ENCODE measurements at regions not wholly inside any gene's neighbourhood (a gene's known extent, or its start where the extent isn't known, plus 50 kb on each side); places are given as distances from the start of the nearest gene placed in this dataset.

DNA sequence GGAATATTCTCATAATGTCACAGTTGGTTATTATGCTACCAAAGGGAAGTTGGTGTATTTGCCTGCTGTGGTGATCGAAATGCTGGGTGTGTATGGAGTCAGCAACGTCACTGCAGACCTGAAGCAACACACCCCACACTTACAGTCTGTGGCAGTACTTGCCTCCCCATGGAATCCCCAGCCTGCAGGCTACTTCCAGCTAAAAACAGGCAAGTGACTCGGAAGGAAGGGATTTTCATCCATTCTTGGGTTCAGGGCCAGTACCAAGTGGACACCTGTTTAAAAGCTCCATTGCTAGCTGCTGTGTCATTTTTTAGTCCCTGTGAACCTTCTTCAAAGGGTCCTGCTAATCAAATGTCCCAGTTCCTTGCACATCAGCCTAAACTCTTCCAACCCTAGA, 149.6 kb downstream of the C11orf91 start:
- Mint-ChIP-seq H3K36me3 (ENCODE audit: low read depth) (peaks cover 11% of the 10 kb centered on the region), H3K9me3 (no peaks in the 10 kb centered on the region), H3K4me1 (no peaks in the 10 kb centered on the region), H3K27me3 (ENCODE audit: low read depth) (no peaks in the 10 kb centered on the region), H3K4me3 (no peak overlapping the region), H3K27ac (ENCODE audit: unreplicated experiment) (no peak overlapping the region)
- DNase-seq (ENCODE audit: low read depth, low spot score) = no peak
- TF ChIP-seq, protein P1, sequence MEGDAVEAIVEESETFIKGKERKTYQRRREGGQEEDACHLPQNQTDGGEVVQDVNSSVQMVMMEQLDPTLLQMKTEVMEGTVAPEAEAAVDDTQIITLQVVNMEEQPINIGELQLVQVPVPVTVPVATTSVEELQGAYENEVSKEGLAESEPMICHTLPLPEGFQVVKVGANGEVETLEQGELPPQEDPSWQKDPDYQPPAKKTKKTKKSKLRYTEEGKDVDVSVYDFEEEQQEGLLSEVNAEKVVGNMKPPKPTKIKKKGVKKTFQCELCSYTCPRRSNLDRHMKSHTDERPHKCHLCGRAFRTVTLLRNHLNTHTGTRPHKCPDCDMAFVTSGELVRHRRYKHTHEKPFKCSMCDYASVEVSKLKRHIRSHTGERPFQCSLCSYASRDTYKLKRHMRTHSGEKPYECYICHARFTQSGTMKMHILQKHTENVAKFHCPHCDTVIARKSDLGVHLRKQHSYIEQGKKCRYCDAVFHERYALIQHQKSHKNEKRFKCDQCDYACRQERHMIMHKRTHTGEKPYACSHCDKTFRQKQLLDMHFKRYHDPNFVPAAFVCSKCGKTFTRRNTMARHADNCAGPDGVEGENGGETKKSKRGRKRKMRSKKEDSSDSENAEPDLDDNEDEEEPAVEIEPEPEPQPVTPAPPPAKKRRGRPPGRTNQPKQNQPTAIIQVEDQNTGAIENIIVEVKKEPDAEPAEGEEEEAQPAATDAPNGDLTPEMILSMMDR (conservative IDR thresholded peaks at IDR 0.05) = no peak

DNA sequence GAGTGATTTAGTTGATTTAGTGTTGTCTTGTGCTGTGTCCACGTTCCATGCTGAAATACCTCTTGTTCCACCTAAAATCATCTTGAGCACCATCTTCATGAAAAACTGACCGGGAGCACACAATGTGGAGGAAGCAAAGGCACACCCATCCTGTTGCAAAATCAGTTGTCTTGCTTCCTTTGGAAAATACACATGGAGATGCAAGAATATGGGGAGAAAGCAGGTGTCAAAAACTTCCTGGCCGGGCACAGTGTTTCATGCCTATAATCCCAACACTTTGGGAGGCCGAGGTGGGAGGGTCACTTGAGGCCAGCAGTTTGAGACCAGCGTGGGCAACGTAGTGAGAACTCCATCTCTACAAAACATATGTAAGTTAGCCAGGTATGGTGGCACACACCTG, 151.1 kb downstream of the C11orf91 start:
- H3K36me3 Mint-ChIP-seq (ENCODE audit: low read depth) = peaks cover 11% of the 10 kb centered on the region
- H3K27me3 Mint-ChIP-seq (ENCODE audit: low read depth) = no peaks in the 10 kb centered on the region
- no peak for DNase-seq (ENCODE audit: low read depth, low spot score)
- TF ChIP-seq, protein P1 (conservative IDR thresholded peaks at IDR 0.05) = no peak
- no peak overlapping the region for H3K4me3 Mint-ChIP-seq
- peak overlapping the region; percentile 28 for H3K27ac Mint-ChIP-seq (ENCODE audit: unreplicated experiment)
- H3K4me1 Mint-ChIP-seq = no peaks in the 10 kb centered on the region
- H3K9me3 Mint-ChIP-seq = no peaks in the 10 kb centered on the region

DNA sequence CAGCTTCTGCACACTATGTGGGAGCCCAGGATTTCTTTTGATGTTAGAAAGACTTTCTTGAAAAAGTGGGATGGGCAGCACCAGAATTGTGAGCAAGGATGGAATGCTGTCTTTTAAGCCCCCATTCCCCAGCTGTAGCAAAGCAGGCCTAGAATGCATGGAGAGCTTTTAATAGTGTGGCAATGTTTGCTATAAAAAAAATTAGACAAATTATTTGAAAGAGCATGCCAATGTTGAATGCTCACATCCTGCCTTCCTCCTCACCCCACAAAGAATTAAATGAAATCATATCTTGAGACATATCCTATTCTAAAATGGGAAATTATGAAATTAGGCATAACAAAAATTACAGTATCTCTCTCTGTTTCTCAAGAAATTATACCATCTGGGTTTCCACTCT, 154.7 kb downstream of the C11orf91 start:
- no peak overlapping the region for H3K4me3 Mint-ChIP-seq
- peaks cover 7% of the 10 kb centered on the region for H3K36me3 Mint-ChIP-seq (ENCODE audit: low read depth)

DNA sequence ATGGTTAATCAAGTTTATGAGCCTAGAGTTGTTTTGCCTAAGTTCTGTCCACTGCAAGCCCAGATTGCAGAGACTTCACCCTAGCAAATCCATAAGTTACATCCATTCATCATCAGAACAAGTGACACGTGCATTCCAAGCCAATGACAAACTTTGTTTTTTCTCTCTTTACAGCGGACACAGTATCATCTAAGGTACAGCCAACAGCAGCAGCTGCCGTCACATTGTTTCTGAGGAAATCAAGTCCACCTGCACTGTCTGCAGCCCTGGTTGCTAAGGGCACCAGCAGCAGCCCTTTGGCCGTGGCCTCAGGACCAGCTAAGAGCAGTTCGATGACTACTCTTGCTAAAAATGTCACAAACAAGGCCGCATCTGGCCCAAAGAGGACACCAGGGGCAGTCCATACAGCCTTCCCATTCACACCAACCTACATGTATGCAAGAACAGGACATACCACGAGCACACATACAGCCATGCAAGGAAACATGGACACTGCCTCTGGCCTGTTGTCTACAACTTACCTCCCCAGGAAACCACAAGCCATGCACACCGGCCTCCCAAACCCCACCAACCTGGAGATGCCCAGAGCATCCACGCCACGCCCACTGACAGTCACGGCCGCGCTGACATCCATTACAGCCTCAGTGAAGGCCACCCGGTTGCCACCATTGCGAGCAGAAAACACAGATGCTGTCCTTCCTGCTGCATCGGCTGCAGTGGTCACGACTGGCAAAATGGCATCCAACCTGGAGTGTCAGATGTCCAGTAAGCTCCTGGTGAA, 155.8 kb downstream of the C11orf91 start:
- Mint-ChIP-seq H3K4me1 (no peaks in the 10 kb centered on the region), H3K27ac (ENCODE audit: unreplicated experiment) (no peak overlapping the region), H3K9me3 (no peaks in the 10 kb centered on the region), H3K4me3 (no peak overlapping the region), H3K36me3 (ENCODE audit: low read depth) (peaks cover 7% of the 10 kb centered on the region), H3K27me3 (ENCODE audit: low read depth) (no peaks in the 10 kb centered on the region)
- no peak for DNase-seq (ENCODE audit: low read depth, low spot score)
- TF ChIP-seq, protein P1 (conservative IDR thresholded peaks at IDR 0.05) = no peak

More for the DNA sequence above, 154.7 kb downstream of the C11orf91 start:
- no peak for DNase-seq (ENCODE audit: low read depth, low spot score)
- no peaks in the 10 kb centered on the region for H3K27me3 Mint-ChIP-seq (ENCODE audit: low read depth)
- no peaks in the 10 kb centered on the region for H3K4me1 Mint-ChIP-seq
- H3K9me3 Mint-ChIP-seq = no peaks in the 10 kb centered on the region
- TF ChIP-seq, protein P1 (conservative IDR thresholded peaks at IDR 0.05) = no peak
- H3K27ac Mint-ChIP-seq (ENCODE audit: unreplicated experiment) = no peak overlapping the region

DNA sequence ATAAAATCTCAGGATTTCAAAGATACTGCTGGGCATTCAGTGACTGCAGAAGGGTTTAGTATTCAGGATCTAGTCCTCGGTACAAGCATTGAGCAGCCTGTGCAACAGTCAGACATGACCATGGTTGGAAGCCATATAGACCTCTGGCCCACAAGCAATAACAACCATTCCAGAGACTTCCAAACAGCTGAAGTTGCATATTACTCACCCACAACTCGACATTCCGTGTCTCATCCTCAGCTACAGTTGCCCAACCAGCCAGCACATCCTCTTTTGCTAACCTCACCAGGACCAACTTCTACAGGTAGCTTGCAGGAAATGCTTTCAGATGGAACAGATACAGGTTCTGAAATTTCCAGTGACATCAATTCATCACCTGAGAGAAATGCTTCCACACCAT, 156.8 kb downstream of the C11orf91 start:
- DNase-seq (ENCODE audit: low read depth, low spot score) = no peak
- no peak overlapping the region for H3K4me3 Mint-ChIP-seq
- H3K36me3 Mint-ChIP-seq (ENCODE audit: low read depth) = peaks cover 7% of the 10 kb centered on the region
- no peaks in the 10 kb centered on the region for H3K9me3 Mint-ChIP-seq
- H3K27ac Mint-ChIP-seq (ENCODE audit: unreplicated experiment) = no peak overlapping the region
- no peaks in the 10 kb centered on the region for H3K4me1 Mint-ChIP-seq
- TF ChIP-seq, protein P1 (conservative IDR thresholded peaks at IDR 0.05) = no peak
- no peaks in the 10 kb centered on the region for H3K27me3 Mint-ChIP-seq (ENCODE audit: low read depth)

Measured in neural crest cell (in vitro differentiated cells).